MM.1S (cell line): ENCODE measurements at regions not wholly inside any gene's neighbourhood (a gene's known extent, or its start where the extent isn't known, plus 50 kb on each side); places are given as distances from the start of the nearest gene placed in this dataset.

Experiments used
- EZH2 ChIP-seq: fragments of 300-600 bp; sonication (generic); optimal IDR thresholded peaks from 2 replicates; pipeline ENCODE3; 2017; ENCODE audit warnings: low read depth, mild to moderate bottlenecking, antibody characterized with exemption, low read length, mixed read lengths
- EZH2phosphoT487 ChIP-seq: fragments of 300-600 bp; sonication (generic); IDR thresholded peaks from 2 replicates; pipeline ENCODE4 v1.6.1; 2018; ENCODE audit warnings: antibody characterized with exemption, low read length
- TF ChIP-seq, protein P1 (sequence below): fragments of 300-600 bp; sonication (generic); IDR thresholded peaks from 2 replicates; pipeline ENCODE4 v1.5.1; 2016; ENCODE audit warnings: antibody characterized with exemption, low read length, mixed read lengths

DNA sequence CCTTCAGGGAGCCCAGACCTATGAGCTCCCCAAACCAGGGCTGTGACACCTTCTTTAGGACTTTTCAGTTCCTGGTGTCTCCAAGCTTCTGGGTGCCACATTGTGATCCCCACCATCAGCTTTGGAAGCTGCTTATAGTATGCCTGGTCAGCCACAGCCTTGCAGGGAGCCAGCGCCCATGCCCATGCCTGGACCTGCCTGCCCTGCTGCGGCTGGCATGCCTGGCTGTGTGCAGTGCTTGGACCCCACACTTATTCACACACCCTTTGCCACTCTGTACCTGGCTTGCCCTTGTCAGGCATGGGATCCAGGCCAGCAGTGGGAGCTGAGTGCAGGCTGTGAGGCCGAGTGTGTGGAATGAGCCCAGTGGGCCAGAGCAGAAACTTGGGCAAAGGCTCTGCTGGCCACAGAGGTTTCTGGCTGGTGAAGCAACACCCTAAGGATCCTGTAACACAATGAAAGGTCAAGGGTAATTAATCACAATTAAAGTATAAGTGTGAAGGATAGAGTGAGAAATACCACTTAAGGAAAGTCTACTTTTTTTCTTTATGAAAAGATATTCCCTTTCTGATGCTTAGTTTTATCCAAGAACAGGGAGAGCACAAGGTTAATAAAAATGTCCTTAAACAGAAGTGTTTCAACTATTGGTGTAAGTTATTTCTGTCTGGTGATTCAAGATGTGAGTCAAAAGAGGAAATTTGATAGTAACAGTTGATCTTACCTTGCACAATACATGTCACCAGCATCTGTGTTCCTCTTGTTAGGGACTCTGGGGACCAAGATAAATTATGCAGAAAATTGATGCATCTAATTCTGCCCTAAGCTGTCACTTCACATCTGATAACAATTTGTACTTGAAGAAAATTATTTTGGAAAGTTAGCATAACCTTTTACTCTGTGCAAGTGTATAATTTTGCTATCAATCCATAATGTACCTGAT, 161.8 kb downstream of the FAM47A start:
- TF ChIP-seq, protein P1, sequence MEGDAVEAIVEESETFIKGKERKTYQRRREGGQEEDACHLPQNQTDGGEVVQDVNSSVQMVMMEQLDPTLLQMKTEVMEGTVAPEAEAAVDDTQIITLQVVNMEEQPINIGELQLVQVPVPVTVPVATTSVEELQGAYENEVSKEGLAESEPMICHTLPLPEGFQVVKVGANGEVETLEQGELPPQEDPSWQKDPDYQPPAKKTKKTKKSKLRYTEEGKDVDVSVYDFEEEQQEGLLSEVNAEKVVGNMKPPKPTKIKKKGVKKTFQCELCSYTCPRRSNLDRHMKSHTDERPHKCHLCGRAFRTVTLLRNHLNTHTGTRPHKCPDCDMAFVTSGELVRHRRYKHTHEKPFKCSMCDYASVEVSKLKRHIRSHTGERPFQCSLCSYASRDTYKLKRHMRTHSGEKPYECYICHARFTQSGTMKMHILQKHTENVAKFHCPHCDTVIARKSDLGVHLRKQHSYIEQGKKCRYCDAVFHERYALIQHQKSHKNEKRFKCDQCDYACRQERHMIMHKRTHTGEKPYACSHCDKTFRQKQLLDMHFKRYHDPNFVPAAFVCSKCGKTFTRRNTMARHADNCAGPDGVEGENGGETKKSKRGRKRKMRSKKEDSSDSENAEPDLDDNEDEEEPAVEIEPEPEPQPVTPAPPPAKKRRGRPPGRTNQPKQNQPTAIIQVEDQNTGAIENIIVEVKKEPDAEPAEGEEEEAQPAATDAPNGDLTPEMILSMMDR: no peak
- TF ChIP-seq EZH2phosphoT487 (no peak), EZH2 (no peak)
